Astrocyte (in vitro differentiated cells and primary cell): ENCODE measurements at regions not wholly inside any gene's neighbourhood (a gene's known extent, or its start where the extent isn't known, plus 50 kb on each side); places are given as distances from the start of the nearest gene placed in this dataset.

ENCODE experiments used
- DNase-seq: peaks from one replicate; pipeline ENCODE4 v3.0.0-alpha.2; 2010; ENCODE audit warnings: low read depth
- FAIRE-seq: peaks from 2 replicates; lab custom pipeline; 2011; peaks lifted over from hg19 to GRCh38; lab: Jason Lieb, UNC
- H2AFZ ChIP-seq: 2 replicates; pipeline ENCODE4 v1.6.0; 2012; ENCODE audit warnings: low read depth, low read length, inconsistent platforms
- H3K27ac ChIP-seq: 2 replicates; pipeline ENCODE4 v1.5.1; 2011; ENCODE audit warnings: low read depth, low read length, inconsistent platforms
- H3K27me3 ChIP-seq: 2 replicates; pipeline ENCODE4 v1.6.0; 2011; ENCODE audit warnings: low read length, inconsistent platforms; ENCODE audit not compliant: insufficient read depth
- H3K36me3 ChIP-seq: 2 replicates; pipeline ENCODE4 v1.5.1; 2011; ENCODE audit warnings: low read length, inconsistent platforms; ENCODE audit not compliant: insufficient read depth
- H3K4me1 ChIP-seq: 2 replicates; pipeline ENCODE4 v1.5.1; 2011; ENCODE audit warnings: low read length, inconsistent platforms; ENCODE audit not compliant: insufficient read depth
- H3K4me2 ChIP-seq: 2 replicates; pipeline ENCODE4 v1.6.0; 2012; ENCODE audit warnings: low read length, inconsistent platforms
- H3K4me3 ChIP-seq: 2 replicates; pipeline ENCODE4 v1.5.1; 2011; ENCODE audit warnings: low read depth, mild to moderate bottlenecking, low read length, inconsistent platforms; ENCODE audit not compliant: insufficient read depth
- H3K79me2 ChIP-seq: 2 replicates; pipeline ENCODE4 v1.6.0; 2012; ENCODE audit warnings: mild to moderate bottlenecking, low read length, inconsistent platforms; ENCODE audit not compliant: insufficient read depth
- H3K9ac ChIP-seq: 2 replicates; pipeline ENCODE4 v1.6.0; 2012; ENCODE audit warnings: mild to moderate bottlenecking, low read length, inconsistent platforms
- H3K9me3 ChIP-seq: 2 replicates; pipeline ENCODE4 v1.5.1; 2012; ENCODE audit warnings: low read depth, mild to moderate bottlenecking, low read length, inconsistent platforms; ENCODE audit not compliant: insufficient read depth
- H4K20me1 ChIP-seq: 2 replicates; pipeline ENCODE4 v1.6.0; 2012; ENCODE audit warnings: low read length, inconsistent platforms; ENCODE audit not compliant: insufficient read depth
- H3K27ac Mint-ChIP-seq: one replicate; pipeline ENCODE4 v1.8.0; 2021; ENCODE audit warnings: mild to moderate bottlenecking, mixed read lengths; ENCODE audit not compliant: unreplicated experiment
- H3K27me3 Mint-ChIP-seq: one replicate; pipeline ENCODE4 v1.8.0; 2021; ENCODE audit warnings: low read depth, mixed read lengths; ENCODE audit not compliant: unreplicated experiment
- H3K36me3 Mint-ChIP-seq: one replicate; pipeline ENCODE4 v1.8.0; 2021; ENCODE audit warnings: low read depth, mixed read lengths; ENCODE audit not compliant: unreplicated experiment
- H3K4me1 Mint-ChIP-seq: one replicate; pipeline ENCODE4 v1.8.0; 2021; ENCODE audit warnings: low read depth, mixed read lengths; ENCODE audit not compliant: unreplicated experiment
- H3K4me3 Mint-ChIP-seq: one replicate; pipeline ENCODE4 v1.8.0; 2021; ENCODE audit warnings: mild to moderate bottlenecking, moderate library complexity, mixed read lengths; ENCODE audit not compliant: unreplicated experiment
- H3K9me3 Mint-ChIP-seq: one replicate; pipeline ENCODE4 v1.8.0; 2021; ENCODE audit warnings: mild to moderate bottlenecking, mixed read lengths; ENCODE audit not compliant: unreplicated experiment
- CTCF ChIP-seq: IDR thresholded peaks from 2 replicates; pipeline ENCODE4 v1.5.1; 2011; ENCODE audit warnings: low read depth, mild to moderate bottlenecking, inconsistent platforms, low read length, moderate library complexity; ENCODE audit not compliant: insufficient read depth
- EZH2 ChIP-seq: IDR thresholded peaks from 2 replicates; pipeline ENCODE4 v1.6.1; 2012; ENCODE audit warnings: mild to moderate bottlenecking, low read length, inconsistent platforms; ENCODE audit not compliant: insufficient read depth

GRCh38 chr4:32735856-32736590 lies 2015.9 kb downstream of the PCDH7 start:
- H3K27me3 Mint-ChIP-seq = no peaks in the 10 kb centered on the region
- H3K4me1 Mint-ChIP-seq = no peaks in the 10 kb centered on the region
- no peak overlapping the region for H2AFZ ChIP-seq
- no peaks in the 10 kb centered on the region for H4K20me1 ChIP-seq
- H3K27ac Mint-ChIP-seq = no peak overlapping the region
- no peaks in the 10 kb centered on the region for H3K9me3 Mint-ChIP-seq
- DNase-seq (no peak), FAIRE-seq (no peak)
- no peak overlapping the region for H3K9ac ChIP-seq
- no peaks in the 10 kb centered on the region for H3K36me3 ChIP-seq
- H3K4me1 ChIP-seq = no peaks in the 10 kb centered on the region
- H3K4me3 ChIP-seq = no peak overlapping the region
- H3K4me2 ChIP-seq = no peak overlapping the region
- no peaks in the 10 kb centered on the region for H3K79me2 ChIP-seq
- no peaks in the 10 kb centered on the region for H3K36me3 Mint-ChIP-seq
- no peak overlapping the region for H3K27ac ChIP-seq
- H3K4me3 Mint-ChIP-seq = no peak overlapping the region
- TF ChIP-seq CTCF (no peak), EZH2 (no peak)
- H3K9me3 ChIP-seq = no peaks in the 10 kb centered on the region
- H3K27me3 ChIP-seq = no peaks in the 10 kb centered on the region

GRCh38 chr4:32744211-32744610 lies 2024.0 kb downstream of the PCDH7 start:
- no peak overlapping the region for H3K4me3 ChIP-seq
- H3K27me3 Mint-ChIP-seq = no peaks in the 10 kb centered on the region
- H4K20me1 ChIP-seq = no peaks in the 10 kb centered on the region
- H3K36me3 ChIP-seq = no peaks in the 10 kb centered on the region
- H3K27ac ChIP-seq = no peak overlapping the region
- no peak overlapping the region for H2AFZ ChIP-seq
- no peak overlapping the region for H3K4me3 Mint-ChIP-seq
- DNase-seq (no peak), FAIRE-seq (no peak)
- H3K4me1 ChIP-seq = no peaks in the 10 kb centered on the region
- no peak for TF ChIP-seq CTCF
- no peak for TF ChIP-seq EZH2
- H3K4me2 ChIP-seq = no peak overlapping the region
- no peaks in the 10 kb centered on the region for H3K36me3 Mint-ChIP-seq
- H3K27me3 ChIP-seq = no peaks in the 10 kb centered on the region
- H3K27ac Mint-ChIP-seq = no peak overlapping the region
- no peaks in the 10 kb centered on the region for H3K79me2 ChIP-seq
- H3K9me3 ChIP-seq = peaks cover 2% of the 10 kb centered on the region
- H3K9me3 Mint-ChIP-seq = no peaks in the 10 kb centered on the region
- H3K9ac ChIP-seq = no peak overlapping the region
- no peaks in the 10 kb centered on the region for H3K4me1 Mint-ChIP-seq

GRCh38 chr4:32745351-32745750 lies 2025.2 kb downstream of the PCDH7 start:
- no peak overlapping the region for H3K27ac Mint-ChIP-seq
- H3K4me1 ChIP-seq = no peaks in the 10 kb centered on the region
- H2AFZ ChIP-seq = no peak overlapping the region
- no peaks in the 10 kb centered on the region for H4K20me1 ChIP-seq
- H3K79me2 ChIP-seq = no peaks in the 10 kb centered on the region
- peaks cover 2% of the 10 kb centered on the region for H3K9me3 ChIP-seq
- DNase-seq (no peak), FAIRE-seq (no peak)
- no peaks in the 10 kb centered on the region for H3K36me3 ChIP-seq
- H3K9me3 Mint-ChIP-seq = no peaks in the 10 kb centered on the region
- H3K27ac ChIP-seq = no peak overlapping the region
- TF ChIP-seq EZH2 = no peak
- no peak for TF ChIP-seq CTCF
- no peak overlapping the region for H3K4me3 Mint-ChIP-seq
- no peaks in the 10 kb centered on the region for H3K36me3 Mint-ChIP-seq
- H3K9ac ChIP-seq = no peak overlapping the region
- no peaks in the 10 kb centered on the region for H3K27me3 Mint-ChIP-seq
- no peak overlapping the region for H3K4me3 ChIP-seq
- no peaks in the 10 kb centered on the region for H3K27me3 ChIP-seq
- H3K4me2 ChIP-seq = no peak overlapping the region
- no peaks in the 10 kb centered on the region for H3K4me1 Mint-ChIP-seq
